Anterior cingulate cortex (tissue), 58 donors: ENCODE measurements at regions not wholly inside any gene's neighbourhood (a gene's known extent, or its start where the extent isn't known, plus 50 kb on each side); places are given as distances from the start of the nearest gene placed in this dataset.

Experiments
- DNase-seq, 58 donors: peaks; one replicate each; lab custom pipeline; 2025; lab: John Stamatoyannopoulos, UW

- DNase-seq: no peak
Measured at GRCh38 chr2:15845737-15846405, 94.5 kb upstream of the MYCN start.

GRCh38 chr2:15846626-15847025 lies 93.7 kb upstream of the MYCN start:
- peak in 10 of 58 donors; percentile 5 to 27 (median 12) for DNase-seq

GRCh38 chr2:15850534-15850933 lies 89.8 kb upstream of the MYCN start:
- DNase-seq: no peak

- no peak for DNase-seq
Measured at GRCh38 chr2:15851076-15851693, 89.2 kb upstream of the MYCN start.

GRCh38 chr2:15852811-15853210 lies 87.5 kb upstream of the MYCN start:
- DNase-seq: no peak

- DNase-seq: no peak
Measured at GRCh38 chr2:15853903-15854302, 86.4 kb upstream of the MYCN start.

- no peak for DNase-seq
Measured at GRCh38 chr2:15855766-15856260, 84.5 kb upstream of the MYCN start.

DNA sequence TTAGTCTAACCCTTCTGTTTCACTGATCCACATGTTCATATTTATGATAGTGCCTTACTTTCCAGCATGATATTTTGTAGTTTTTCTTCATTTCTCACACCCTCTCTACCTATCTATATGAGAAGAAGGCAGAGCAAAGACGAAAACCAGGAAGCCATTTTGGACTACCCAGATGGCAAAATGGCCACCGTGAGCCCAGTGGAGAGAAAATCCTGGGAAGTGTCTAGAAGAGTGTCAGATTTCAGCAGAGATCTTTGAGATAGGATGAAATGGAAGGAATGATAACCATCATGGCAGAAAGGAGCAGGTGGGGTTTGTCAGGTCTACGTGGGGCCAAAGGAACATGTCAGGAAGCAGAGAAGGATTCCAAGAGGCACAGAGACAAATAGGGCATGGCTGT lies 84.0 kb upstream of the MYCN start:
- DNase-seq: no peak

DNA sequence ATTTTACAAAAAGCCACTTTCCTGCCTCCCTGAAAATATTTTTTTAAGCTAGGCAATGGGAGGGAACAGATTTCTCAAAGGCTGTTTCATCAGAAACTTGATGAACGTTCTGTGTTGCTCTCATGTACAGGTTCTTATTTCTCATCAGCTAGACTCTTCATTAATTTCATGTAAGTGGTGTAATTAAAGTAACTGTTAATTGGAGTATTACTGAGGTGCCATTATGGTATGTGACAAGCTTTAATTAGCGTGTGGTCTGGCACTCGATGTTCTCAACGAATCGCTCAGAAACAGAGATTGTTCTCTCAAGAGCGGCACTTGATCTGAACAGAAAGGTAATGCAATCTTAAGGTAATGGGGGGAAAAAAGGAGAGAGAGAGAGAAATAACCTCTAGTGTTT lies 81.9 kb upstream of the MYCN start:
- no peak for DNase-seq

DNA sequence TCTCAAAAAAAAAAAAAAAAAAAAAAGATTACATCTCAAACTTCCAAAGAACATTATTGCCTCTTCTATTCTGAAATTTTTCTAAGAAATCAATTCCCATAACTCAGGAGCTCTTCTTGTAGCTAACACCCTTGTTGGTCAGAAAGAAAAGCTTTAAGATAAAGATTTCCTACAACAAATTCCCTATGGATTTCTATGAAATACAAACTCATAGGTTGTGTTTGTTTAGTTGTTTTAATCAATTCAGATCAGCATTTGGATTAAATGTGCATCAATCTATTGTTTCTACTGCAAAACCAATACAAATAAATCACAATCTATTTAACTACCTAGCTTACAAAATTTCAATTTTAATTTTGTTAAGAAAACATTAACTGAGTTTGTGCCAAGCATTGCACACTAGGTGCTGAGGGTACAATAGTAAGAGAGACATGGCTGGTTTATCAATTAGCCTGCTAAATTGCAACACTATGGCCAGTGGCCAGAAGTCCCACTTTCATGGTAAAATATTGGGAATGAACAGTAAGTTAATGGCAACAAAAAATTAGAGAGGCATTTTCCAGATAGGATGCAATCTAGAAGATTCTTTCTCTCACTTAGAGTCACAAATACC lies 80.2 kb upstream of the MYCN start:
- DNase-seq: no peak

DNA sequence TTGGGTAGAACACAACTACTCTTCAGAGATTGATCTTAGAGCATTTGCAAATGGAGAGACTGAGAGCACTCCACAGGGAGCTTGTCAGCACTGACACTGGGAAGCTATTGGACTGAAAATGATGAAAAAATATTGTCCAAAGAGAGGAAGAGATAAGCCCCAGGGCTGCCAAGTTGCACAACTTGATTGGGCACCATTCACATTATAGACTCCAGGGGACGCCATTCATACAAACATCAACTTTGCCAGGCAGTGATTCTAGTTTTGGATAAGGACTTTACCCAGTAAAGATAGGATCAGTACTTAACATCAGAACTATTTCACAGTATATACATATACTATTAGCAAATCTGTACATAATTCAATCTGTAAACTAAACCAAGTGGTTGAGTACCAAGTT lies 79.6 kb upstream of the MYCN start:
- DNase-seq: no peak

GRCh38 chr2:15861172-15861822 lies 79.1 kb upstream of the MYCN start:
- no peak for DNase-seq

- DNase-seq: no peak
Measured at GRCh38 chr2:15861898-15862297, 78.5 kb upstream of the MYCN start.

DNA sequence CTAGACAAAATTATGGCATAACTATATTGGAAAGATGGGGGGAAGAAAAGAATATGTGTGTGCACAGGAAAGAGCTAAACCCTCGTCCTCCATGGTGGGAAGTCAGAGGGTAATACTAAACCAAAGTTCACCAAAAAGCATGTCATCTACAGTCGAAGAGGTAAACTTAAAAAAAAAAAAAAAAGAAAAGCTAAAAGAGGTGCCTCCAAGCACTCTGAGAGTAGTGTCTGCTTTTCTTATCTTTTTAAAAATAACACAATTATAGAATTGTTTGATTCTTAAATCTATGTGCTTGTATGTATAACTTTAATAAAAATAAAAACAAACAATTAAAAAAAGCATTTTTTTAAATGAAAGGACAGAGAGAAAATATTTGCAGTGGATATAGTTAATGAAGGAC lies 77.3 kb upstream of the MYCN start:
- no peak for DNase-seq

DNA sequence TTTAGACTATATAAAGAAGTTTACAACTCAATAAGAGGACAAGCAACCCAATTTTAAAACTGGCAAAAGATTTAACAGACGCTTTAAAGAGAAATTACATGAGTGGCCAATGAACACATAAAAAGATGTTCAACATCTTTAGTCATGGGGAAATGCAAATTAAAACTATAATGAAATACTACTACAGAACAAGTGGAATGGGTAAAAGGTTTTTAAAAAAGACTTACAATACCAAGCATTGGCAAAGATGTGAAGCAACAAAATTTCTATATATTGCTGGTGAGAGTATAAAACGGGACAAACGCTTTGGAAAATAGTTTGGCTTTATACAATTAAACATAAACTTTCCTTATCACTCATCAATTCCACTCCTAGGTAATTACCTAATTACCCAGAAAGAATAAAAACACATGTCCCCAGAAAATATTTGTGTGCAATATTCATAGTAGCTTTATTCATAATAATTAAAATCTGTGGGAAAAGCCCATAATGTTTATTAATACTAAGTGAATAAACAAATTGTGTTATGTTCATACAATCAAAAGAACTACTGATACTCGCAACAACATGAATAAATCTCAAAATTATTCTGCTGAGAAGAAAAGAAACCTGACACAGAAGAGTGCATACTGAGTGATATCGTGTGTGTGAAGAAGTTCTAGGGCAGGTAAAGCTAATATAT lies 76.7 kb upstream of the MYCN start:
- DNase-seq: no peak

DNA sequence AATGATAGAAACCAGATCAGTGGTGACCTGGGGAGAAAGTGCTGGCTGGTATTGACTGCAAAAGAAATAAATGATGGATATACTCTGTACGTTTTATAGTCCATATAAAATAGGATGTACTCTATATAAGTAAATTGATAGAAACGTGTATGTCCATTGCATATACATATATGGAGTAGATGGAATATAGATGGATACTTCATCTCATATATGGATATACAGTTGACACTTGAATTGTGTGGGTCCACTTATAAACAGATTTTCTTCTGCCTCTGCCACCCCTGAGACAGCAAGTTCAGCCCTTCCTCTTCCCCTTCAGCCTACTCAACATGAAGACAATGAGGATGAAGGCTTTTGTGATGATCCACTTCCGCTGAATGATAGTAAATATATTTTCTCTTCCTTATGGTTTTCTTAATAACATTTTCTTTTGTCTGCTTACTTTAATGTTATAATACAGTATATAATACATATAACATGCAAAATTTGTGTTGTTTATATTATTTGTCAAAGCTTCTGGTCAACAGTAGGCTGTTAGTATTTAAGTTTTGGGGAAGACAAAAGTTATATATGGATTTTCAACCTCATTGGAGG lies 76.1 kb upstream of the MYCN start:
- DNase-seq: no peak

DNA sequence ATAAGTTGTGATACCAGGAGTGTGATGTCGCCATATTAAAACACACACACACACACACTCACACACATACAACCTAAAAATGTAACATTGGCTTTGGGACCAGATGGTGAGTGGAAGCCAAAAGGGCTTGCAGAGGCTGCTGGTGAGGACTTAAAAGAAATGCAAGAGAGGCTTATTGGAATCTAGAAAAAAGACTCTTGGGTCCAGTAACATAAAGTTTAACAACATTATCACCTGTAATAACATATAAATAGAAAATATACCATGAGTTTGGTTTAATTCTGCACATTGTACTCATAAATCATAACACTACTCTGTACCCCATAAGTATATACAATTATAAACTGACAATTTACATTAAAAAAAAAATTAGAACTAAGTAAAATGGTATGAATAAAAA lies 74.4 kb upstream of the MYCN start:
- no peak for DNase-seq

- DNase-seq: no peak
Measured at GRCh38 chr2:15866563-15867193, 73.7 kb upstream of the MYCN start.

DNA sequence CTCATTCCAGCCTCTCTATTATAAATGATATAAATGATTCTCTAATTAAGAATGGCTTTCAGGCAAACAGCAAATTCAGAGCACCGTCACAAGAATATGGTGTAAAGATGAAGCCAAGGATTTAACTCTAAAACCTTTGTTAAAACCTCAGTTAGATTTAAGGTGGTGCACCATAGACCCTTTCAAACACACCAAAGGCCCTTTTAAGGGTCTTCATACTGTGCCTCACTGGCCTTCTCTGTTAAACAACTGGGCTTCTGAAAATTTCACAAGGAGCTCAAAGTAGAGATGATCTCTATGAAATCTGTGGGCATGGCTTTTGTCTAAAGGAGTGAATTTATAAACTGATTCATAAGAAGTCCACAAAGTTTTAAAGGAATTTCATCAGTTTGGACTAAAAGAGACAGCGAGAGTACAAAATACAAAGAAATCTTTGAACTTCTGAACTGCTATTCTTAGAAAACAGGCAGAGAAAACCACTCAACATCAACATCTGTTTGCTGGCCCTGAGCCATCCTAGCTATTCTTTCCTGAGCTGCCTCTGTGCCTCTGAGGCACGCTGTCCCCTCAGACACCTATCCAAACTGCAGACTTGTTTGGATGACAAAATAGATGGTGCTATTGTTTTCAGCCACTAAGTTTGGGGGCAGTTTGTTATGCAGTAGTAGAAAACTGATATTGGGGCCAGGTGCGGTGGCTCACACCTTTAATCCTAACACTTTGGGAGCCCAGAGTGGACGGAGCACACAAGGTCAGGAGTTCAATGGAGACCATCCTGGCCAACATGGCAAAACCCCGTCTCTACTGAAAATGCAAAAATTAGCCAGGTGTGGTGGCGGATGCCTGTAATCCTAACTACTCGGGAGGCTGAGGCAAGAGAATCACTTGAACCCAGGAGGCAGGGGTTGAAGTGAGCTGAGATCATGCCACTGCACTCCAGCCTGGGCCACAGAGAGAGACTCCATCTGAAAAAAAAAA lies 72.9 kb upstream of the MYCN start:
- no peak for DNase-seq
